ENCODE measurements at regions not wholly inside any gene's neighbourhood (a gene's known extent, or its start where the extent isn't known, plus 50 kb on each side); places are given as distances from the start of the nearest gene placed in this dataset.

DNA sequence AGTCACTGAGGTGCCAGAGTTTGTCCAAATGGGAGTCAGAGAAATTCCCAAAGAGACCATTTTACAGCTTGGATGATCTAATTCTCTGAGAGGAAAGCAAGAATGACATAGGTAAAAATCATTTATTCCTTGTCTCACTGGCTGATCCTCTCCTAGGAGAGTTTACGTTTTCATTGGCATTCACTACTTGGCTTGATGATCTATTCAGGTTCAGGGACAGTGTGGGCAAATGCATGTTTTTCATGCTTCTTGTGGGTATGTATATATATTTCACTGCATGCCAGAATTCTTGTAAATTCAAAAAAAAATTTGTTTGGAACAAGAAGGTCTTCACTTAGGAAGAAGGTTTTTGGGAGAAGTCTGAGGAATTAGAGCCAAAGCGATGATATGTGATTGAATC lies 403.4 kb upstream of the JAG1 start:
- WGBS = 100% methylated on average over 1 of the region's 2 CpGs
- Histone ChIP-seq H2BK120ac (ENCODE audit: low read depth, low read length) (no peak overlapping the region), H4K91ac (ENCODE audit: low read length) (no peak overlapping the region), H3K79me1 (replicated peaks; ENCODE audit: low read length, poor library complexity, severe bottlenecking) (no peaks in the 10 kb centered on the region), H3K4me2 (ENCODE audit: low read length, poor library complexity, severe bottlenecking) (no peak overlapping the region), H3K4me1 (ENCODE audit: control insufficient read depth, insufficient read depth, low read depth, low read length) (no peaks in the 10 kb centered on the region), H3K9ac (ENCODE audit: low read length) (no peak overlapping the region), H2AK5ac (ENCODE audit: low read length, severe bottlenecking) (no peak overlapping the region), H2AFZ (ENCODE audit: low read depth, low read length) (no peak overlapping the region), H3K4me3 (ENCODE audit: insufficient read depth in 1 of 2, low read depth in 1 of 2, low read length in 2 of 2) (no peak overlapping the region), H3K4ac (ENCODE audit: low read depth in 1 of 2, low read length in 2 of 2) (no peak overlapping the region), H3K14ac (ENCODE audit: low read length in 2 of 2) (no peak overlapping the region), H3K23ac (ENCODE audit: low read length in 2 of 2) (no peak overlapping the region), H2BK15ac (ENCODE audit: low read depth, poor library complexity, severe bottlenecking) (no peak overlapping the region), H2BK5ac (ENCODE audit: low read depth, low read length, poor library complexity, severe bottlenecking) (no peak overlapping the region), H3K18ac (ENCODE audit: low read depth in 1 of 2, low read length in 2 of 2) (no peak overlapping the region), H2BK12ac (ENCODE audit: low read length in 2 of 2) (no peak overlapping the region), H3K27me3 (ENCODE audit: control insufficient read depth in 1 of 2, insufficient read depth in 1 of 2, low read length in 2 of 2) (no peaks in the 10 kb centered on the region), H3K27ac (ENCODE audit: low read length, poor library complexity, severe bottlenecking) (no peak overlapping the region), H3K9me3 (ENCODE audit: control insufficient read depth, low read length) (peaks cover under 1% of the 10 kb centered on the region), H3K36me3 (ENCODE audit: control insufficient read depth in 1 of 2, insufficient read depth in 2 of 2, low read depth in 1 of 2, low read length in 2 of 2) (no peaks in the 10 kb centered on the region), H4K8ac (ENCODE audit: low read length) (no peak overlapping the region)
- no peak for DNase-seq

GRCh38 chr20:11080010-11080409 lies 406.2 kb upstream of the JAG1 start:
- 94% methylated on average over 2 of the region's 3 CpGs for WGBS
- H2BK120ac ChIP-seq (ENCODE audit: low read depth, low read length) = no peak overlapping the region

GRCh38 chr20:11080781-11081377 lies 407.1 kb upstream of the JAG1 start:
- no peak overlapping the region for H2BK5ac ChIP-seq (ENCODE audit: low read depth, low read length, poor library complexity, severe bottlenecking)
- H3K27me3 ChIP-seq (ENCODE audit: control insufficient read depth in 1 of 2, insufficient read depth in 1 of 2, low read length in 2 of 2) = no peaks in the 10 kb centered on the region
- H4K91ac ChIP-seq (ENCODE audit: low read length) = no peak overlapping the region
- no peak overlapping the region for H3K27ac ChIP-seq (ENCODE audit: low read length, poor library complexity, severe bottlenecking)
- H2AK5ac ChIP-seq (ENCODE audit: low read length, severe bottlenecking) = no peak overlapping the region
- 88% methylated on average over 5 of the region's 8 CpGs for WGBS
- no peaks in the 10 kb centered on the region for H3K9me3 ChIP-seq (ENCODE audit: control insufficient read depth, low read length)
- no peak overlapping the region for H2BK12ac ChIP-seq (ENCODE audit: low read length in 2 of 2)
- DNase-seq = no peak
- no peak overlapping the region for H3K4ac ChIP-seq (ENCODE audit: low read depth in 1 of 2, low read length in 2 of 2)
- no peak overlapping the region for H3K18ac ChIP-seq (ENCODE audit: low read depth in 1 of 2, low read length in 2 of 2)
- H3K14ac ChIP-seq (ENCODE audit: low read length in 2 of 2) = no peak overlapping the region
- no peak overlapping the region for H3K4me3 ChIP-seq (ENCODE audit: insufficient read depth in 1 of 2, low read depth in 1 of 2, low read length in 2 of 2)
- no peak overlapping the region for H2BK120ac ChIP-seq (ENCODE audit: low read depth, low read length)
- H3K23ac ChIP-seq (ENCODE audit: low read length in 2 of 2) = peak overlapping the region in 1 of 2 experiments; percentile 65
- H4K8ac ChIP-seq (ENCODE audit: low read length) = no peak overlapping the region
- H3K36me3 ChIP-seq (ENCODE audit: control insufficient read depth in 1 of 2, insufficient read depth in 2 of 2, low read depth in 1 of 2, low read length in 2 of 2) = no peaks in the 10 kb centered on the region
- no peaks in the 10 kb centered on the region for H3K4me1 ChIP-seq (ENCODE audit: control insufficient read depth, insufficient read depth, low read depth, low read length)
- H3K4me2 ChIP-seq (ENCODE audit: low read length, poor library complexity, severe bottlenecking) = no peak overlapping the region
- H3K79me1 ChIP-seq (replicated peaks; ENCODE audit: low read length, poor library complexity, severe bottlenecking) = no peaks in the 10 kb centered on the region
- no peak overlapping the region for H2BK15ac ChIP-seq (ENCODE audit: low read depth, poor library complexity, severe bottlenecking)
- no peak overlapping the region for H3K9ac ChIP-seq (ENCODE audit: low read length)
- no peak overlapping the region for H2AFZ ChIP-seq (ENCODE audit: low read depth, low read length)

More at GRCh38 chr20:11080010-11080409, 406.2 kb upstream of the JAG1 start:
- Histone ChIP-seq H2BK5ac (ENCODE audit: low read depth, low read length, poor library complexity, severe bottlenecking) (no peak overlapping the region), H3K18ac (ENCODE audit: low read depth in 1 of 2, low read length in 2 of 2) (no peak overlapping the region), H4K8ac (ENCODE audit: low read length) (no peak overlapping the region), H2AK5ac (ENCODE audit: low read length, severe bottlenecking) (no peak overlapping the region), H3K23ac (ENCODE audit: low read length in 2 of 2) (no peak overlapping the region), H2BK15ac (ENCODE audit: low read depth, poor library complexity, severe bottlenecking) (no peak overlapping the region), H3K27me3 (ENCODE audit: control insufficient read depth in 1 of 2, insufficient read depth in 1 of 2, low read length in 2 of 2) (no peaks in the 10 kb centered on the region), H3K36me3 (ENCODE audit: control insufficient read depth in 1 of 2, insufficient read depth in 2 of 2, low read depth in 1 of 2, low read length in 2 of 2) (no peaks in the 10 kb centered on the region), H3K4me3 (ENCODE audit: insufficient read depth in 1 of 2, low read depth in 1 of 2, low read length in 2 of 2) (no peak overlapping the region), H3K14ac (ENCODE audit: low read length in 2 of 2) (no peak overlapping the region), H3K4me2 (ENCODE audit: low read length, poor library complexity, severe bottlenecking) (no peak overlapping the region), H3K9me3 (ENCODE audit: control insufficient read depth, low read length) (no peaks in the 10 kb centered on the region), H3K4me1 (ENCODE audit: control insufficient read depth, insufficient read depth, low read depth, low read length) (no peaks in the 10 kb centered on the region), H3K4ac (ENCODE audit: low read depth in 1 of 2, low read length in 2 of 2) (no peak overlapping the region), H2AFZ (ENCODE audit: low read depth, low read length) (no peak overlapping the region), H3K27ac (ENCODE audit: low read length, poor library complexity, severe bottlenecking) (no peak overlapping the region), H2BK12ac (ENCODE audit: low read length in 2 of 2) (no peak overlapping the region), H3K79me1 (replicated peaks; ENCODE audit: low read length, poor library complexity, severe bottlenecking) (no peaks in the 10 kb centered on the region), H4K91ac (ENCODE audit: low read length) (no peak overlapping the region), H3K9ac (ENCODE audit: low read length) (no peak overlapping the region)
- DNase-seq = no peak

- no peak overlapping the region for H3K4me3 ChIP-seq (ENCODE audit: insufficient read depth in 1 of 2, low read depth in 1 of 2, low read length in 2 of 2)
- no peak overlapping the region for H2AFZ ChIP-seq (ENCODE audit: low read depth, low read length)
- no peak overlapping the region for H2BK120ac ChIP-seq (ENCODE audit: low read depth, low read length)
- H2BK12ac ChIP-seq (ENCODE audit: low read length in 2 of 2) = no peak overlapping the region
- H3K4me2 ChIP-seq (ENCODE audit: low read length, poor library complexity, severe bottlenecking) = no peak overlapping the region
- H3K27me3 ChIP-seq (ENCODE audit: control insufficient read depth in 1 of 2, insufficient read depth in 1 of 2, low read length in 2 of 2) = no peaks in the 10 kb centered on the region
- H3K4me1 ChIP-seq (ENCODE audit: control insufficient read depth, insufficient read depth, low read depth, low read length) = no peaks in the 10 kb centered on the region
- H3K23ac ChIP-seq (ENCODE audit: low read length in 2 of 2) = no peak overlapping the region
- no peaks in the 10 kb centered on the region for H3K9me3 ChIP-seq (ENCODE audit: control insufficient read depth, low read length)
- H3K27ac ChIP-seq (ENCODE audit: low read length, poor library complexity, severe bottlenecking) = no peak overlapping the region
- no peak for DNase-seq
- H3K79me1 ChIP-seq (replicated peaks; ENCODE audit: low read length, poor library complexity, severe bottlenecking) = no peaks in the 10 kb centered on the region
- H3K18ac ChIP-seq (ENCODE audit: low read depth in 1 of 2, low read length in 2 of 2) = no peak overlapping the region
- H3K4ac ChIP-seq (ENCODE audit: low read depth in 1 of 2, low read length in 2 of 2) = no peak overlapping the region
- H2BK15ac ChIP-seq (ENCODE audit: low read depth, poor library complexity, severe bottlenecking) = no peak overlapping the region
- no peak overlapping the region for H2AK5ac ChIP-seq (ENCODE audit: low read length, severe bottlenecking)
- no peak overlapping the region for H2BK5ac ChIP-seq (ENCODE audit: low read depth, low read length, poor library complexity, severe bottlenecking)
- no peak overlapping the region for H3K14ac ChIP-seq (ENCODE audit: low read length in 2 of 2)
- H4K8ac ChIP-seq (ENCODE audit: low read length) = no peak overlapping the region
- H4K91ac ChIP-seq (ENCODE audit: low read length) = no peak overlapping the region
- no peaks in the 10 kb centered on the region for H3K36me3 ChIP-seq (ENCODE audit: control insufficient read depth in 1 of 2, insufficient read depth in 2 of 2, low read depth in 1 of 2, low read length in 2 of 2)
- WGBS = 76% methylated on average over 2 of the region's 2 CpGs
- no peak overlapping the region for H3K9ac ChIP-seq (ENCODE audit: low read length)
These were observed 410.0 kb upstream of the JAG1 start for GRCh38 chr20:11083841-11084240.

Measured in mesenchymal stem cell (in vitro differentiated cells and primary cell).